D341Med (cell line): ENCODE measurements at regions not wholly inside any gene's neighbourhood (a gene's known extent, or its start where the extent isn't known, plus 50 kb on each side); places are given as distances from the start of the nearest gene placed in this dataset.

Source experiments
- DNase-seq: peaks from one replicate; pipeline ENCODE4 v3.0.0; 2012; ENCODE audit warnings: low spot score

DNA sequence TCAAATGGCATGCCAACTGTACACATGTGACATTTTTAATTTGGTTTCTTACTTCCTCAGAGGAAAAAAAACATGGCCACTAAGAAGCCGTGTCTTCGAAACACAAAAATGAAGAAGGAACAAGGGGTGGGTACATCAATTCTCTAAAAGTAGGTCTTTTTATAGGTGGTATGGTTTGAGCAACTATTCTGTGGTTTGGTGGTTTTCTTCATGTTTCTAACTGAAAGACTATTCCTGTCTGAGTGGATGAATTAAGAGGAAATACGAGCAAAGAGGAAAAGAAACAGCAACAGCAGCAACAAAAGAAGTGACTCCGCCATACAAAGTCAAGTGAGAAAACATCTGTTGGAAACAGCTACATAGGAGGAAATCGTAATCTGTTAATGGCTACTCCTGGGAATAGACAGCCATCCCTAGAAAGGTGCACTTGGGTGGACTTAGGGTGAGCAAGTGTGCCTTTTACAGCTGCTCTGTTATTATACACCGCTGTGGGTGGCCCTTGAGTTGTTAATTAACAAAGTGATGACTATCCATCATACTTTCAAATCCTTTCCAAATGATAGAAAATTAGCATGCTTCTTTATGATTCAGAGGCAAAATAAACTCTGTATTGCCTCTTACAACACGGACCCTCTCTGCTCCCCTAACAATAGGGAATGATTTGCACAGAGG is 575.8 kb downstream of the TLE1 start:
- no peak for DNase-seq

DNA sequence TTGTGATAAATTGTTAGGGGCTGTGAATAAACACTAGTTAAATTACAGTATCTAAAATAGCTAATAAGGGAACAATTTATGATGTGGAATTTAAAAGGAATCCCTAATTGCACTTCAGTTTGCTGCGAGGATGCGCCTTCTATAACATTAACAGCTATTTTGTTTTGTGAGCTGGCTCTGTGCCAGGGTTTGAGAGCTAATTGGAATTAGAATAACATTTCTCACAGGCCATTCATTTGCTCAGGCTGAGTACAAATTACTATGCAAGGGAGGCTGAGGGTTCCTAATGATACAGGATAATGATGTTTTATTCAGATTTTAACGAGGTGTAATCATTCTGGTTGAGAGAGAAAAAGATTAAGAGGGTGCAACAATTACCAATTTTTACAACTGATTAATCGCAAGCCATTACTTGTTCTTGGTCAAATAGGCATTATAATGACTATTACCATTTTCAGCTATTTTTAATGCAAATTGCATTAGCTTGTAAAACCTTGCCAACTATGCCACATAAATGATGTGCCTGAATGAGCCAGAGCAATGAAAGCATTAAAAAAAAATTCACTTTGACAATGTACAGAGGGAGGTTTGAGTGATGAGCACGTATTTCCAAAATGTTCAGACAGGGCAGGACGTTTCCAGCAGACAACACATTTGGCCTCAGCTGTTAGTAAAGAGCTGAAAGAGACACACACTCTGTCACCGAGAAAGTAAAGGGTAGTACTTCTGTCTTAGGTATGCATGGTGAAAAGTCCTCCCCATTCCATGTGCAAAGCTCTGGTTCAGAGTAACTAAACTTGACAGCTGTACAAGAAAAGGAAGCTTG is 576.5 kb downstream of the TLE1 start:
- DNase-seq, result no peak

DNA sequence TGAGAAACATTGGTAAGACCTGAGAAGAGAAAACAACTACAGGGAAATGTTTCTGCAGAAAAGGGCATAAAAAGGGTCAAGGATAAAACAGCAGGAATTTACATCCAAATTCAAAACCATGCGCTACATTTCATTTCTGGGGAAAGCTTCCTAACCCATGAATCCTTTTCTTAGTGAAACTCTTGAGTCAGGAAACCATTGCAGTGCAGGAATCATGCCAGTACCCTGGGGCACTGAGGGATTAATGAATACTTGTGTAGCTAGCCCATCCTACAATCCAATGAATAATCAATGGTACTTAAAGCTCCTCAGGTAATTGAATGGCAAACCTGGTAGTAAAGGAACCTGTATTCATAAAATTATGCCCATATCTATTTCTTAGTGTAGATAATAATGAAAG is 580.5 kb downstream of the TLE1 start:
- DNase-seq, result no peak

DNA sequence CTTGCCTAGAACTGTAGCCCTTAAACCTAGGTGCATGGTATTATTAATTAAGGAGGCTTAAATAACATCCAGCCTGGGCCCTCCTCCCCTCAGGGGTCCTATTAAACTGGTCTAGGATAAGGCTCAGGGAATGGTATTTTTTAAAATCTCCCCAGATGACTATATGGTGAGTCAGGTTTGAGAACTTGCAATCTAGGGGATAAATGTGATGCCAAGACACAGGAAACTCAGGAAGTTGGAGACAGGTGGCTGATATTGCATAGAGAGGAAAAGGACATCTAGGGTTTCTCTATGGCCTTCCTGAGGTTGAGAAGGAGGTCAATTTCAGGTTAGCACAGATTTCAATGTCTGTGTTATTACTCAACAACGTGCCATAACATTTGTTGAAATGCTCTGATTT is 581.0 kb downstream of the TLE1 start:
- DNase-seq, result no peak

DNA sequence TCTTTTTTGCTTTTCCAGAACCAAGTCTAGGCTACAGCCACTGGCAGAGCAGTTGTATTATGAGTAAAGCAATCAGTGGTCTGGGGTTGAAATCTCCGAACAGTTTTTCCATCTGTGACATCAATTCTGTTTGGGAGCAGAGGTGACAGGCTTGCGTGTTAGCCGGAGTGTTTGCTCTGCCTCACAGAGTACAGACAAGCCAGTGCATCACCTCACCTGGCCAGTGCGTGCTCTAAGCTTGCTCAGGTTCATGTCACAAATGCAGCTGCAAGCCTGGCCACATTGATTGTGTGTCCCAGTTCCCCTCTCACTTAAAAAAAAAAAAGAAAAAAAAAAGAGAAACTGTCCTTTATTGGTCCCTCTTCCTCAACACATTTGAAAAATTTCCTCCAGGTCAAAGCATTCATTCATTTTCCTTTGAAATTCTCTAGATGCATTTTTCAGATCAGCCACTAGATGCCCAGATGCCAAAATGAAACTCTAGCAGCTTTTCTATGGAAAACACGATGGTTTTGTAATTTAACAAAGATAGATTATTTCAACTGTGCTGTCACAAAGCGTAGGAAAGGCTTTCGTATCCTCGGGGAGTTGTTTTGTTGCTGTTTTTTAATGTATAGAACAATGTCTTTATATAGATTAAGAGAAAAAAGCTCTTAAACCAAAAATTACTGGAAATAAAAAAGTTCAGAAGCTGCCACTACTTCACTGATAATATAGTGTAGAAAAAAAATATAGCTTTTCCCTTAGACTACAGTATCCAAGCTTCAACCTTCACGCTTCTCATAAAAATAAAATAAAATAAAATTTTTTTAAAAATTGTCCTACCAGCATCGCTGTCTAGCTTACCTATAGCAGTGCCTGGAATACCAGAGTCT is 585.5 kb downstream of the TLE1 start:
- DNase-seq, result no peak

DNA sequence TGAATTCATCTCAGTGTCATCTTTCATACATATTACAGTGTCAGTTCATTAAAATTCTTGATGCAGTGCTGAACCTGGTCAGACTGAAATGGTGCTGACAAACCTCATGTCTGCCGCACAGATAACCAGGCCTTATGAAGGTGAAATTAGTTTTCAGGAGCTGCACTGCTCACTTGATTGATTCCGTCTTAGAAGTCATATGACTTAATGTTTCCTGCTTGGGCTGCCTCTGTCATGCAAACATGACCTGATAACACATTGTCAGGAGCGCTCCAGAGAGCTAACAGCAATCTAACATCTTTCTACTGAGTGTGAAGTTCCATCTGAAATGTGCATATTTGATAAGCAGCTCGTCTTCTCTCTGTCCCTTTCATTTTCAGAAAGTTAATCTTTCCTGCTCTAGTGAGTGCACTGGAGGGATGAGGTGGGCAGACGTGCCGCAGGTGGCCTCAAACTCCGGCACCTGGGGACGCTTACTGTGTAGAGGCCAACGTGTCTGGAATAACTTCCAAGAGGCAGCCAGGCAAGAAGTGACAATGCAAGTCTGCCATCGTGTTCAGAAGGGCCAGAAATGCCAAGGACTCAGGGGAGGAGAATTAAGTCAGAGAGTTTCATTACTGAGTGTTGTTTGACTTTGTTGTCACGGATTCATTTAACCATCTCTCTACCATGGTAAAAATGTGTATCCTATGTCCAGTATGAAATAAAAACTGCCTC is 592.1 kb downstream of the TLE1 start:
- no peak for DNase-seq

DNA sequence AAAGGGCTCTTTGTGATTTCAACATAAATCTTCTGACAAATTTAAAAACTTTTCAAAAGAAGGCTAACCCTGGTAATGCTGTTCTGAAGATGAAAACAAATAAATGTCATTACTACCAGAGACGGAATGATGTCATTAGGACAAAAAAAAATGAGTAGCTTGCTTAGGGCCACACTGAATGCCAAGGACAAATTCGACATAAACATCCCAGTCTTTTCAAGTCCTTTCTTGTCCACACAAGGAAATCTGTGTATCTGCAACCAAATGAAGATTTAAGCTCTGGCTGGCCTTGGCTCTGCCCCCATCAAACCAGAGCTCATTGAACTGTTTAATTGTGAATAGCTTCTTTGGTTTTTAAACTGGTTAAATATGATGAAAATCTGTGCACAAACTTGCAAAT is 592.7 kb downstream of the TLE1 start:
- no peak for DNase-seq

DNA sequence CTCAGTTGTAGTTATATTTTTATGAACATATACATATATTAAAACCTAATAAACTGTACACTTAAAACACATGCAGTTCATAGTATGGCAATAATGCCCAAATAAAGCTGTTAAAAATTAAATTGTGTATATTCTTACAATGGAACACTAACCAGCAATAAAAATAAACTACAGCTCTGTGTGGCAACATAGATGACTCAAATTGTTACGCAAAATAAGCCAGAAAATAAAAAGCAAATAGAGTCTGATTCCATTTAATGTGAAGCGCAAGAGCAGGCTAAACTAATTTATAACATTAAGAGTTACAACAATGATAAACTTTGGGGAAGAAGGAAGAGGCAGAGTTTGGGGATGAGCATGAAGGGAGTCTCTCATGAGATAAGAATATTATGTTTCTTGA is 597.3 kb downstream of the TLE1 start:
- no peak for DNase-seq

DNA sequence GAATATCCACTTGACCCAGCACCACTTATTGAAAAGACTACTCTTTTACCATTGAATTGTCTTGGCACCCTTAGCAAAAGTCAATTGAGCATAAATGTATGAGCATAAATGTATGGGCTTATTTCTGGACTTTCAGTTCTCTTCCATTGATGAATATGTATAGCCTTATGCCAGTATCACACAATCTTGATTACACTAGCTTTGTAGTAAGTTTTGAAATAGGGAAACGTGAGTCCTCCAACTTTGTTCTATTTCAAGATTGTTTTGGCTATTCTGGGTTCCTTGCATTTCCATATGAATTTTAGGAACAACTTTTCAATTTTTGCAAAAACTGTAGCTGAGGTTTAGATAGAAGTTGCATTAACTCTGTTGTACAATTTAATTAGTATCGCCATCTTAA is 601.0 kb downstream of the TLE1 start:
- DNase-seq, result no peak

DNA sequence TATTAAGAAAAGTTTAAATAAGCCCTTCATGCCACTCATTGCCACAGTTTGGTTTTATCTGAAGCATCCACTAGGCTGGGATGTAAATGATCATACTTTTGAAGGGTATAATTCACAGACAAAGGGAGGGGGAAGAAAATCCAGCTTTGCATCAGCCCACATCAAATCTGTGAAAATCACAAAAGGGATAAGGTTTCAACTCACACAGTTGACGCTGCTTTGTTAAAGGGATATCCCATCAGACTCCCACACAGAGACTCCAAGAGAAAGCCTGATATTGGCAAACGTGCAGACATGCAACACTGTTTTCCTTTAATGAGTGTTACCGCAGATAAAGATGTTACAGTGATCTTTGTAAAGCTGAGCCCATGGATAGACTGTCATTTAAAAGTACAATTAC is 602.9 kb downstream of the TLE1 start:
- DNase-seq, result no peak

DNA sequence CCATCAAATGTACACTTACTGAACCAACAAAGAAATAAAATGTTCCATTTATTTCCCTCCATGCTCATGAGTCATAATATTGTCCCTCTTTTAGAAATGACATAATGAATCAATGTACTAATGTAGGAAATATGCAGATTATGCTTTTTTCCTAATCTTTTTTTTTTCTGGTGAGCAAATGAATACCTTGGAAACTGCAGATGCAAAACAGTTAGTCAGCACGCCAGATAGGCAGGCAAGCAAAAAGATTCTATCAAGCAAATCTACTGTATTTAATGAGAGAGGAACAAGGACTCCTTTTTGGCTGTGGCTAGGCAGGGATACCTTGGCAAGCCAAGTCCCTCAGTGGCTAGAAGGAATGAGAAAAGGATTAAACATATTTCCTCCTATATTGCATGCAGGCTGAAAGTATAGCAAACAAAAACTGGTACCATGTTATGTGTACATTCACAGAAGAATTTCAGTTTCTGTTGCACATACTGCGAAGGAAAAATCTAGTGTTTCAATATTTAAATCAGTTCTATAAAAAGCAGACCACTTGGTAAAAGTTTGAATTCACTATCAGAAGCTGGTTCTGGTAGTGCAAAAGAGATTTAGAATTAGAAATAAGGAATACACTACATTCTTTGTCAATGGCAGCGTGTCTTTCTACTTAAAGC is 605.4 kb downstream of the TLE1 start:
- DNase-seq, result no peak

DNA sequence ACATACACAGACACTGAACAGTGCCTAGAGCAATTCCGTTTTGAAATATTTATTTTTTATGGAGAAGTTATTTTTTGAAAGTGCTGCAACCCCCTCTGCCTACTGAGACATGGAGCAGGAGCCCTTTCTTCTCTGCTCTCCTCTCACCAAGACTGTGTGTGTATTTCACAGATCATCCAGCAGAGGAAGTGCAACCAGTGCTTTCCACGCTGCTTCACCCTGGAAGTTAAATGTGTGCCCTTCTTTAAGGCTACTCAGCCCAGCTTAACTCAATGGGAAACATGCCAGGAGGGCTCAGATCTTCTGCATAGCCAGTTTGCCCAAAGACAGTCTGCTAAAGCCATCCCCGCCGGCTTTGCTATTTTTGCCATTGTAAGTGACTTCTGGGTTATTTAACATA is 606.3 kb downstream of the TLE1 start:
- DNase-seq, result peak; percentile 19

DNA sequence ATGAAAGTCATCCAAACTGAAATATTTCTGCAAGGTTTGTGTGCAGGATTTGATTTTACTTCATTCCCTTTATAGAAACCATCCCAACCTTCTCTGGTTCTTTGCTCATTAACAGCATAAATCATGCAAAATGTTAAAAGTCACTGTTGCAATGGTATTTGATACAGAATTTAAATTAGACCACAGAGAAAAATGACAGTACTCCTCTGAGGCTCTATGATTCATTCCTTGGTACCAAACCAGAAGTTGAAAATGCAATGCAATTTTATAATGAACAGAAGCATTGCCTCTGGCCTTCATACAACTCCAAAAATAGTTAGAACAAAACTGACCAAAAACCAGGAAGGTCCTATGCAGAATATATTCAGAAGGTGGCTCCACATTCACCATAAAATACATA is 607.1 kb downstream of the TLE1 start:
- DNase-seq, result no peak

DNA sequence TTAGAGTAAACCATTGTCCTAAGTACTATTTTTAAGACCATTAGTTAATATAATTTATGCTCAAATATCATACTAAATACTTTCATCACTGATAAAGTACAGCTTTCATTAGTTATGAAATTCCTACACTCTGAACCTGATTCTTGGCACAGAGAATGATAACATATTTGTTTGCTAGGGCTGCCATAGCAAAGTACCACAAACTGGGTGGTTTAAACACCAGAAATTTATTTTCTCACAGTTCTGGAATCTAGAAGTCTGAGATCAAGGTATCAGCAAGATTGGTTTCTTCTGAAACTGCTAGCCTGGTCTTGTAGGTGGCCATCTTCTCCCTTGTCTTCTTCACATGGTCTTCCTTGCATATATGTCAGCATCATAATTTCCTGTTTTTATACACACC is 608.4 kb downstream of the TLE1 start:
- no peak for DNase-seq

DNA sequence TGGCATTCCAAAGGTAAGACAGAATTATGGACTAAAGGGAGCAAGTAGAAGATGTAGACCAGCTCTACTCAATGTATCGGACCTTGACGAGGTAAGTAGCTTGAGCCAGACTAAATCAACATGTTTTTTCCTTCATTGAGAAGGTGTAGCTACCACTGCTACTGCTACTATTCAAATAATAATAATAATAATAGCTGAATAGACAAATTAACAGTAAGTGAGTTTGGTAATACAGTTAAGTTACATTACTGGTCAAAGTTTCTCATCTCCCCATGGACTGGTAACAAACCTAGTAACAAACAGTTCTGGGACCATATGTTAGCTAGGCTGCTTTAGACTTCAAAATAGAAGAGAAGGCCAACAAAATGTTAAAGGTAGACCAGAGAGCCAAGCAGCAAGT is 609.2 kb downstream of the TLE1 start:
- no peak for DNase-seq

DNA sequence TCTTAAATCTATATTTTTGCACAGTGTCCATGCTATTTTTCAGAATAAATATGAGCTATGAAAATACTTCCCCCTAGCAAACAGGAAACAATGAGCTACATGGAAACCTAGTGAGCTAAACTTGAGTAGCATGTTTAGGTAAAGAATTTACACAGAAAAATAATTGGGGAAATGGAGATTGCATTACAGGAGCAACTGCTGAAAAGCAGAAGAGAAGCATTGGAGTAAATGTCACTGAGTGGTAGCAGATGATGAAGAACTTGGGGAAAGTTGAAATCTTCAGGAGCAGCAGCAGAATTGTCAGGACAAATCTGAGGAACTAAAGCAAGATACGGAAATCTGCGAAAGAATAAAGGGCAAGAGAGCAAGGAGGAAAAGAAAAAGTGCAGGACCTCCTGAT is 610.3 kb downstream of the TLE1 start:
- DNase-seq, result no peak

DNA sequence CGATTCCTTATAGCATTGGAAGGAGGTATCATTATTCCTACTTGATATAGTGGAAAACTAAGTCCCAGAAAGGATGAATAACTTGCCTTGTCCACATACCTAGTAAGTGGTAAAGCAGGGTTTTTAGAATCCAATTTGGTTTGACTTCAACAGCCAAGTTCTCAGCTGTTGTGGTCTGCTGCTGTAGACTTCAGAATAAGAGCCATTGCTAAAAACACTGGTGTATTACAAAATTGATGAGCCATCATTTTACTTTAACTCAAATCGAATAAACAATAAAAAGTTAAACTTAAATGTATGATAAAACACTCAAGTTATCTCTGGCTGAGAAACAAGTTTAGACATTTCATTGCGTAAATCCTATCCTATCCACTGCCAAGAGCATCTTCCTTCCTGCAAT is 610.8 kb downstream of the TLE1 start:
- DNase-seq, result no peak

DNA sequence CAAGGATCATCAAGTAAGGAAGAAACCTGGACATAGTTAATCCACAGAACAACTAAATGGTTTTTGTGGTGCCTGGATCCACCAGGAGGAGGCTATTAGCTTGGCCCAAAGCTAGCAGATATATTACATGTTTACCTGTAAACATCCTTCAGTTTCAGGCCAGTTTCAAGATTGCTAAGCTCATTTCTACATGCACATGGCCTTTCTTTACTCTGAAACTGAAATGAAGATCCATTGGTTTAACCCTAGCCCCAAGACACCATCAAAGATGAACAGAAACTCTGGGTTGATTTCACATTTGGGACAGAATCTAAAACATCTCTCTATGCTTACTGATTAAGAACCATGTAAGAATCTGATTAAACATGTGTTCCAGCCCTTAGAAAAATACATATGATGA is 611.8 kb downstream of the TLE1 start:
- DNase-seq, result no peak

DNA sequence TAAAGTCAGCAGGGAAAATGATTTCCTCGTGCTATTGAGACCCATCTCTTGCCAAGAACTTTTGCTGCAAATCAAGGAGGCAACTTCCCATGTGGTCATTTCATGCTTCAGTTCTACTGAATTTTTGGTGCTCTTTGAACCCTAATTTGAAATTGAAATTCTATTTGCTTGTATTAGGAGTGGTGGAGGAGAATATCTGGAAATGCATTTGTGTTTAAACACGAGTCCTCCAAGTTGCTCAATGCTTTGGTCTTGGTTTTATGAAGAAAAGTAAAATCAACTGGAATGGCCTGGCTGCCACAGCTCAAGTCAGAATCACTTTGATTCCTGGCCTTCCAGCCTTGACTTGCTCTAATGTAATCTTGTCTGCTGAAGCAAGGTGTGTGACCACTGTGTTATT is 613.2 kb downstream of the TLE1 start:
- DNase-seq, result no peak

DNA sequence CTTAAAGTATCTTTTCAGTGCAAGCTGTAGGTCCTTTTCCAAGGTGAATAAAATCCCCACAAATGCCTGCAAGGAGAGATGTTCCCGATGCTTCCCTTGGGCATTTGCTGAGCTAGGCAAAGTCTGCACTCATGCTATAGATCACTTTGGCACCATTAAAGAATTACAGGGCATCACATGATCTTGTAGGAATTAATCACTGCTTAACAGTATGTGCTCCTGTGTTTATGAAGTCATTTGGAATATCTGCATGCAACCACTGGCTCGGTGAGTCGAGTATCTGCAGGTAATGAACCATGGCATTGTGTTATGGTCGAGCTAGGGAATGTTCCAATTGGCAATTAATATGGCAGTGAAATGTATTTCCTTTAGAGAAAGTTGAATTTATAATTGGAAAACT is 615.1 kb downstream of the TLE1 start:
- DNase-seq, result no peak

DNA sequence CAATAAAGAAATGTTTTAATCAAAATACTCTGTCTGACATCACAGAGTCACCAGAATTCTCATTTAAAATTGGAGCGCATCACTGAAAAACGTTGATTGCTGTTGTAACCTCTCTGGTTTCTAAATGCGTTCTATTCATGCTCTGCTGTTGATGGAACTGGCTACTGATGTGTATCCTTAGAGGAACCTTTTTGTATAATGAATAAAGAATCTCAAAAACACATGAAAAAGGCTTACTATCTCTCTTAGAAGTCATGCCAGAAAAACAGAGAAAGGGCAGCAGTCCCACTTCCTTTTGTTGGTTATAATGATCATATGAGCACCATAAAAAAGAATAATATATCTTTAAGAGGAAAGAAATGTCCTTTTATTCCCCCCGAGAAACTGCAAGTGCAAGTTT is 615.5 kb downstream of the TLE1 start:
- no peak for DNase-seq

DNA sequence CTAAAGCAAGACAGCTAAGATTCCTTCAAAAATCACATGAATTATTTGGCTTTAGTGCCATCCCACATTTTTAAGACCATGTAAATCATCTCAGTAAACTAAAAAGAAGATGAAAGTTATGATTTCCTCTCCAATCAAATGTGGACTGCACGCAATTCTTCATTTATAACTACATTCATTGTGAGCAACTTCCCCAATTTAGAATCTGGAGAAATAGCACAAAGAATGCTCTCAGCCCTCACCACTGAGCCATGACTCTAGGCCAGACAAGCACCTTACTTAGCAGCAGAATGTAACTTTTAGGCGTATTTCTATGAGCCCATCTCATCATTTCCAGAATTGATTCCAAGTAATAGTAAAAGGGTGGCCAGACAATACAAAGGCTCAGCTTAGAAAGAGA is 616.6 kb downstream of the TLE1 start:
- DNase-seq, result no peak
